Keratinocyte (primary cell): ENCODE measurements at regions not wholly inside any gene's neighbourhood (a gene's known extent, or its start where the extent isn't known, plus 50 kb on each side); places are given as distances from the start of the nearest gene placed in this dataset.

Experiments used
- DNase-seq: peaks from one replicate; pipeline ENCODE4 v3.0.0-alpha.2; 2011; ENCODE audit warnings: low read depth, missing footprints, low spot score
- FAIRE-seq: peaks from 2 replicates; lab custom pipeline; 2011; peaks lifted over from hg19 to GRCh38; lab: Jason Lieb, UNC
- H2AFZ ChIP-seq: 2 replicates; pipeline ENCODE4 v1.6.0; 2012; ENCODE audit warnings: low read length, control low read depth, inconsistent platforms; ENCODE audit not compliant: control insufficient read depth
- H3K27ac ChIP-seq: 2 replicates; pipeline ENCODE4 v1.5.1; 2011; ENCODE audit warnings: low read length; ENCODE audit not compliant: control insufficient read depth, insufficient read depth
- H3K27me3 ChIP-seq: 3 replicates; pipeline ENCODE4 v1.6.0; 2011; ENCODE audit warnings: low read length; ENCODE audit not compliant: control insufficient read depth, insufficient read depth; ENCODE audit errors: extremely low read depth
- H3K36me3 ChIP-seq, 2 experiments: 2 replicates in 1 of 2; 3 replicates in 1 of 2; pipeline ENCODE4 v1.5.1; 2011; ENCODE audit warnings: low read length in 2 of 2, mild to moderate bottlenecking in 1 of 2; ENCODE audit not compliant: control insufficient read depth in 2 of 2, insufficient read depth in 2 of 2; ENCODE audit errors: extremely low read depth in 1 of 2
- H3K4me1 ChIP-seq: 3 replicates; pipeline ENCODE4 v1.5.1; 2011; ENCODE audit warnings: low read length; ENCODE audit not compliant: control insufficient read depth, insufficient read depth; ENCODE audit errors: extremely low read depth
- H3K4me2 ChIP-seq: 3 replicates; pipeline ENCODE4 v1.6.0; 2011; ENCODE audit warnings: low read depth, low read length; ENCODE audit not compliant: control insufficient read depth, insufficient read depth; ENCODE audit errors: extremely low read depth
- H3K4me3 ChIP-seq, 3 experiments: fragments of 200-600 bp in 1 of 3; sonication (generic) in 1 of 3; 2 replicates in 2 of 3; 3 replicates in 1 of 3; pipeline ENCODE4 v1.5.1; 2011 to 2016; ENCODE audit warnings: low read length in 3 of 3, mild to moderate bottlenecking in 3 of 3, control low read depth in 2 of 3, inconsistent platforms in 1 of 3, low read depth in 1 of 3, mixed read lengths in 1 of 3, mixed run types in 1 of 3, moderate library complexity in 1 of 3; ENCODE audit not compliant: control insufficient read depth in 2 of 3, insufficient read depth in 2 of 3; ENCODE audit errors: extremely low read depth in 1 of 3
- H3K79me2 ChIP-seq: 2 replicates; pipeline ENCODE4 v1.6.0; 2012; ENCODE audit warnings: low read length; ENCODE audit not compliant: control insufficient read depth, insufficient read depth
- H3K9ac ChIP-seq: 3 replicates; pipeline ENCODE4 v1.6.0; 2011; ENCODE audit warnings: low read length; ENCODE audit not compliant: control insufficient read depth, insufficient read depth; ENCODE audit errors: extremely low read depth
- H3K9me1 ChIP-seq: 3 replicates; pipeline ENCODE4 v1.6.0; 2011; ENCODE audit warnings: low read length; ENCODE audit not compliant: control insufficient read depth, insufficient read depth; ENCODE audit errors: extremely low read depth
- H3K9me3 ChIP-seq: 2 replicates; pipeline ENCODE4 v1.5.1; 2012; ENCODE audit warnings: low read depth, low read length; ENCODE audit not compliant: control insufficient read depth
- H4K20me1 ChIP-seq: 3 replicates; pipeline ENCODE4 v1.6.0; 2011; ENCODE audit warnings: low read length; ENCODE audit not compliant: control insufficient read depth, insufficient read depth; ENCODE audit errors: extremely low read depth
- CTCF ChIP-seq, 3 experiments: IDR thresholded peaks in 1 of 3; conservative IDR thresholded peaks in 1 of 3; optimal IDR thresholded peaks in 1 of 3; 2 replicates in 2 of 3; 3 replicates in 1 of 3; pipeline versions ENCODE3 to v1.5.1; 2011; ENCODE audit warnings: low read length in 3 of 3, mild to moderate bottlenecking in 3 of 3, moderate library complexity in 2 of 3, control low read depth in 1 of 3, inconsistent platforms in 1 of 3; ENCODE audit not compliant: insufficient read depth in 2 of 3; ENCODE audit errors: extremely low read depth in 1 of 3
- EZH2 ChIP-seq: IDR thresholded peaks from one replicate; pipeline ENCODE4 v1.6.1; 2012; ENCODE audit warnings: inconsistent platforms, mild to moderate bottlenecking, low read length, moderate library complexity
- dilution Hi-C: fragments of 300-500 bp; cut with MboI; formaldehyde crosslinking; loops from one replicate; pipeline ENCODE4 v1.7.0; 2020; ENCODE audit warnings: low sequenced_read_pairs; ENCODE audit not compliant: extremely low pct_ligation_motif_present

GRCh38 chr14:38752341-38752740, 350.7 kb downstream of the SEC23A start:
- no peak for FAIRE-seq
- no peaks in the 10 kb centered on the region for H4K20me1 ChIP-seq
- no peak for TF ChIP-seq EZH2
- TF ChIP-seq CTCF (optimal IDR thresholded peaks at IDR 0.05 in 1 of 3, IDR thresholded peaks at IDR 0.05 in 1 of 3, conservative IDR thresholded peaks at IDR 0.05 in 1 of 3; ENCODE audit: extremely low read depth in 1 of 3, insufficient read depth in 2 of 3, low read length in 3 of 3): no peak

GRCh38 chr14:38751459-38751858, 351.6 kb downstream of the SEC23A start:
- Histone ChIP-seq H3K9me1 (no peaks in the 10 kb centered on the region), H3K27ac (no peak overlapping the region), H3K4me1 (no peaks in the 10 kb centered on the region), H4K20me1 (no peaks in the 10 kb centered on the region), H3K4me3 (no peak overlapping the region), H3K27me3 (no peaks in the 10 kb centered on the region), H3K36me3 (no peaks in the 10 kb centered on the region), H3K9me3 (no peaks in the 10 kb centered on the region), H2AFZ (no peak overlapping the region), H3K4me2 (no peak overlapping the region), H3K9ac (no peak overlapping the region), H3K79me2 (no peaks in the 10 kb centered on the region)
- DNase-seq: no peak
- no peak for FAIRE-seq
- no peak for TF ChIP-seq CTCF (optimal IDR thresholded peaks at IDR 0.05 in 1 of 3, IDR thresholded peaks at IDR 0.05 in 1 of 3, conservative IDR thresholded peaks at IDR 0.05 in 1 of 3; ENCODE audit: extremely low read depth in 1 of 3, insufficient read depth in 2 of 3, low read length in 3 of 3)
- no peak for TF ChIP-seq EZH2
- dilution Hi-C loops: no loop called here

More at GRCh38 chr14:38752341-38752740, 350.7 kb downstream of the SEC23A start:
- Histone ChIP-seq H2AFZ (no peak overlapping the region), H3K9me3 (no peaks in the 10 kb centered on the region), H3K27ac (no peak overlapping the region), H3K27me3 (no peaks in the 10 kb centered on the region), H3K4me2 (no peak overlapping the region), H3K4me3 (no peak overlapping the region), H3K79me2 (no peaks in the 10 kb centered on the region), H3K4me1 (no peaks in the 10 kb centered on the region), H3K36me3 (no peaks in the 10 kb centered on the region), H3K9me1 (no peaks in the 10 kb centered on the region), H3K9ac (no peak overlapping the region)
- DNase-seq: no peak
- dilution Hi-C loops: no loop called here
